Mesendoderm (in vitro differentiated cells): ENCODE measurements at regions not wholly inside any gene's neighbourhood (a gene's known extent, or its start where the extent isn't known, plus 50 kb on each side); places are given as distances from the start of the nearest gene placed in this dataset.

ENCODE experiments used
- DNase-seq: peaks from one replicate; pipeline ENCODE4 v3.0.0; 2013
- H2AK5ac ChIP-seq: 2 replicates; pipeline ENCODE4 v1.6.1; 2013; ENCODE audit warnings: low read length, inconsistent platforms
- H2BK120ac ChIP-seq: 2 replicates; pipeline ENCODE4 v1.6.1; 2013; ENCODE audit warnings: low read depth, mild to moderate bottlenecking, low read length, moderate library complexity, mixed read lengths
- H2BK15ac ChIP-seq: replicated peaks from 2 replicates; pipeline ENCODE4 v1.6.1; 2013; ENCODE audit warnings: low read depth, mild to moderate bottlenecking, moderate library complexity
- H2BK5ac ChIP-seq: 2 replicates; pipeline ENCODE4 v1.6.1; 2013; ENCODE audit warnings: low read length, inconsistent platforms
- H3K18ac ChIP-seq: 2 replicates; pipeline ENCODE4 v1.6.1; 2013; ENCODE audit warnings: mild to moderate bottlenecking, low read length, mixed read lengths
- H3K23ac ChIP-seq: one replicate; pipeline ENCODE4 v1.6.1; 2013; ENCODE audit warnings: low read length
- H3K27ac ChIP-seq: 2 replicates; pipeline ENCODE4 v1.5.1; 2013; ENCODE audit warnings: low read depth, mild to moderate bottlenecking, inconsistent platforms, low read length, moderate library complexity
- H3K27me3 ChIP-seq: 2 replicates; pipeline ENCODE4 v1.6.1; 2013; ENCODE audit warnings: low read length, control low read depth, mild to moderate bottlenecking, inconsistent platforms; ENCODE audit not compliant: insufficient read depth, poor library complexity
- H3K36me3 ChIP-seq: 2 replicates; pipeline ENCODE4 v1.6.1; 2013; ENCODE audit warnings: low read length, inconsistent platforms; ENCODE audit not compliant: control insufficient read depth, insufficient read depth
- H3K4ac ChIP-seq: one replicate; pipeline ENCODE4 v1.6.1; 2013; ENCODE audit warnings: low read depth, mild to moderate bottlenecking, low read length, moderate library complexity
- H3K4me1 ChIP-seq: 2 replicates; pipeline ENCODE4 v1.6.1; 2013; ENCODE audit warnings: low read depth, low read length, inconsistent platforms; ENCODE audit not compliant: control insufficient read depth
- H3K4me2 ChIP-seq: 2 replicates; pipeline ENCODE4 v1.6.1; 2013; ENCODE audit warnings: low read length
- H3K4me3 ChIP-seq: 2 replicates; pipeline ENCODE4 v1.5.1; 2013; ENCODE audit warnings: mild to moderate bottlenecking, low read length
- H3K56ac ChIP-seq: one replicate; pipeline ENCODE4 v1.6.1; 2013; ENCODE audit warnings: low read length
- H3K79me1 ChIP-seq: 2 replicates; pipeline ENCODE4 v1.6.1; 2013; ENCODE audit warnings: low read length, inconsistent platforms
- H3K79me2 ChIP-seq: 2 replicates; pipeline ENCODE4 v1.6.1; 2013; ENCODE audit warnings: mild to moderate bottlenecking, low read length; ENCODE audit not compliant: control insufficient read depth, insufficient read depth
- H3K9ac ChIP-seq: 2 replicates; pipeline ENCODE4 v1.6.1; 2013; ENCODE audit warnings: low read length, inconsistent platforms
- H4K5ac ChIP-seq: one replicate; pipeline ENCODE4 v1.6.1; 2013; ENCODE audit warnings: low read length
- H4K8ac ChIP-seq: one replicate; pipeline ENCODE4 v1.6.1; 2013; ENCODE audit warnings: low read depth, mild to moderate bottlenecking, control low read depth, low read length, moderate library complexity
- WGBS: extraction: QIAGEN DNeasy Blood & Tissue Kit; methylation state at CpG from one replicate; pipeline ENCODE4 v1.1.7; 2013; ENCODE audit warnings: low lambda C conversion rate, missing lambda C conversion rate; ENCODE audit not compliant: insufficient coverage; ENCODE audit errors: extremely low coverage; 5-methylcytosine and 5-hydroxymethylcytosine counted together

DNA sequence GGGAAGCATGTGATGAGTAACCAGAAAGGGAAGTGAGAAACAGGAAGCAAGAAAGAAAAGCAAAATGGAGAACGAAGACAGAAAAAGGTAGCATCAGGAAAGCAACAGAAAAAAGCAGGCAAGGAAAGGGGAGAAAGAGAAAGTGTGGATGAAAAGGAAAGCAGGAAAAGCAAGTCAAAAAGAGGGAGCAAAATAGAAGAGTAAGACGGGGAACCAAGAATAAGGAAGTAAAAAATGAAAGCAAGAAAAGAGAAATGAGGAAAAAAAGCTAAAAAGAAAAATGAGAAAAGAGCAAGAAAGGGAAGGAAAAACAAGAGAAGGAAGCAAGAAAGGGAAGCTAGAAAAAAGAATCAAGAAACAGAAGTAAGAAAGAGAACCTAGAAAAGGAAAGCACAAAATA lies 242.3 kb upstream of the NCKAP5 start:
- no peak overlapping the region for H4K5ac ChIP-seq
- no peak for DNase-seq
- no peaks in the 10 kb centered on the region for H3K27me3 ChIP-seq
- H2BK120ac ChIP-seq, result no peak overlapping the region
- H2BK5ac ChIP-seq, result no peak overlapping the region
- H3K23ac ChIP-seq, result no peak overlapping the region
- no peak overlapping the region for H3K9ac ChIP-seq
- H3K79me1 ChIP-seq, result no peaks in the 10 kb centered on the region
- no peak overlapping the region for H2BK15ac ChIP-seq
- H2AK5ac ChIP-seq, result no peak overlapping the region
- H3K4ac ChIP-seq, result no peak overlapping the region
- H3K4me1 ChIP-seq, result no peaks in the 10 kb centered on the region
- no peak overlapping the region for H4K8ac ChIP-seq
- no peak overlapping the region for H3K27ac ChIP-seq
- H3K56ac ChIP-seq, result no peak overlapping the region
- H3K4me2 ChIP-seq, result no peak overlapping the region
- H3K36me3 ChIP-seq, result no peaks in the 10 kb centered on the region
- WGBS, result no CpG with 5 or more reads among the region's 2 CpGs
- no peak overlapping the region for H3K4me3 ChIP-seq
- no peaks in the 10 kb centered on the region for H3K79me2 ChIP-seq
- no peak overlapping the region for H3K18ac ChIP-seq

DNA sequence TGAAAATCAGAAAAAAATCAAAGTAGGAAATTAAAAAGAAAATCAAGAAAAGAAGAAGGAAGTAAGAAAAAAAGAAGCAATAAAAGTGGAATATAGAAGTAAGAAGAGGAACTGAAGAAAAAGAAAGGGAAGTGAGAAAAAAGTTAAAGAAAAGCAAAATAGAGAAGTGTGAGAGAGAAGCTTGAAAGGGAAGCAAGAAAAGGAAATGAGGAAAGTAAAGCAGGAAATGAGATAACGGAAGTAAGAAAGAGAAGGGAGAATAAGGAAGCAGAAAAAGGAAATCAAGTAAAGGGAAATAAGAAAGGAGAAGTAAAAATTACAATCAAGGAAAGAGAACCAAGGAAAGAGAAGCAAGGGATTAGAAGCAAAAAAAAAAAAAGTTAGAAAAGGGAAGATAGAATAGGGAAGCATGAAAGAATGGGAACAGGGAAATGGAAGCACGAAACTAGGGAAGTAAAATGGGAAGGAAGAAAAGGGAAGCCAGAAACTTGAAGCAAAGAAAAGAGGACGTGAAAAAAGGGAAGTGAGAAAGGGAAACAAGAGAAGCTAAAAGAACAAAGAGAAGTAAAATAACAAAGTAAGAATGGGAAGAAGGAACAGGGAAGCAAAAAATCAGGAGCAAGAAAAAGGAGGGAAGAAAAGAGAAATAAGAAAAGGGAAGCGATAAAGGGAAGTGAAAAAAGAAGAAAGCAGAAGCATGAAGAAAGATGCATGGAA lies 243.3 kb upstream of the NCKAP5 start:
- Histone ChIP-seq H4K8ac (no peak overlapping the region), H3K27me3 (no peaks in the 10 kb centered on the region), H2BK5ac (no peak overlapping the region), H3K9ac (no peak overlapping the region), H3K18ac (no peak overlapping the region), H2AK5ac (no peak overlapping the region), H3K36me3 (no peaks in the 10 kb centered on the region), H3K4me3 (no peak overlapping the region), H3K4me1 (no peaks in the 10 kb centered on the region), H4K5ac (no peak overlapping the region), H3K79me1 (no peaks in the 10 kb centered on the region), H3K4ac (no peak overlapping the region), H3K23ac (no peak overlapping the region), H2BK120ac (no peak overlapping the region), H3K27ac (no peak overlapping the region), H2BK15ac (no peak overlapping the region), H3K56ac (no peak overlapping the region), H3K79me2 (no peaks in the 10 kb centered on the region), H3K4me2 (no peak overlapping the region)
- WGBS, result 100% methylated on average over 2 of the region's 4 CpGs
- DNase-seq, result no peak

DNA sequence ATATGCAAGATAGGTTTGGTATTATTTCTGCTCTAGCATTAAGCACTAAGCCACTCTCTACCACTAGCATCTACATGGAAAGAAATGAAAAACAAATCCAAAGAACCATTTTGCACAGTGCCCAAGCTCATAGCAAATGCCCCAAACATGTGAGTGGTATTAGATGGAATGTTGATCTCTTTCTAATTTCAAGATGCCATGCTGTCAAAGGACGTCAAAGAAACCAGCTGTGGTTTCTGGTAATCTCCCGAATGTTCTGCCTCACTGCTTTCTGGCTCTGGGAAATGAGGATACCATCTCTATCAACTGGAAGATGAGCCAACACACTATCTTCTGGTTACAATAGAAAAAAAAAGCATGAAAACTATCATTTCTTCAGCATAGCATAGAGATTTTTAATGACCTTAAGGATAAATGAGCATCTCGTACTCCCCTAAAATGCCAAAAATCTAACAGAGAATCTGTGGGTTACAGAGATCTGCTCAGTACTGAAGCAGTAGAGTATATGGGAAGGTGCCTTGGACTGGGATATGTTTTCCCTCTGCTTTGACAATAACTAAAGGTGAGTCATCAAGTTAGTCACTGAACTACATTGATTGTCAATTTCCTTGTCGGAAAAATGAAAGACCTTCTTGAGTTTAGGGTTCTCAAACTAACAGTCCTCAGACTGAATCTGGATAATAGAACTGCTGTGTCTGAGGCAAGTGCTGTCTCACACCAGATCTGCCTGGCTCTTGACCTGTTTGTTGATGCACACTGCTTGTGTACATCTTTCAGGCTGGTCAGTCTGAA lies 244.8 kb upstream of the NCKAP5 start:
- Histone ChIP-seq H3K4ac (no peak overlapping the region), H3K9ac (no peak overlapping the region), H3K23ac (no peak overlapping the region), H2AK5ac (no peak overlapping the region), H2BK120ac (no peak overlapping the region), H3K18ac (no peak overlapping the region), H3K4me1 (no peaks in the 10 kb centered on the region), H3K79me2 (no peaks in the 10 kb centered on the region), H2BK5ac (no peak overlapping the region), H3K79me1 (no peaks in the 10 kb centered on the region), H3K36me3 (no peaks in the 10 kb centered on the region), H3K4me2 (no peak overlapping the region), H3K27me3 (no peaks in the 10 kb centered on the region), H3K4me3 (no peak overlapping the region), H4K5ac (no peak overlapping the region), H3K27ac (no peak overlapping the region), H3K56ac (no peak overlapping the region), H4K8ac (no peak overlapping the region), H2BK15ac (no peak overlapping the region)
- no peak for DNase-seq
- no CpG with 5 or more reads among the region's 4 CpGs for WGBS

DNA sequence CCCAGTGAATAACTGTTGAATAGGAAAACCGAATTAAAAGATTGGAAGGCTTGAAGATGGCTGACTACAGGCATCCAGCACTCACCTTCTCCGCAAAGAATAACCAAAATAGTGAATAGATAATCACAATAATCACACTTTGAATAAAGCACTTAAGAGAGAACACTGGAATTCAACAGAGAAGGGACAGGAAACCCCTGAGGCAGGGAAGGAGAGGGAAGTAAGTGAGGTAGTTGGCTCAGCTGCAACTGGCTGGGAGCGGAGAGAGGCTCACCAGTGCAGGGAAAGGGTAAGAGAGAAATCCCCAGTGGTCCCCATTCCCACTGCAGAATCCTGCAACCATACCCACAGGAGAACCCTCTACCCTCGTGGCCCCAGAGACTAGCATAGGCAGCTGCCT lies 246.6 kb upstream of the NCKAP5 start:
- no peak overlapping the region for H2AK5ac ChIP-seq
- no peak overlapping the region for H3K4me3 ChIP-seq
- H3K79me1 ChIP-seq, result no peaks in the 10 kb centered on the region
- no peak overlapping the region for H4K5ac ChIP-seq
- no peak overlapping the region for H2BK15ac ChIP-seq
- DNase-seq, result no peak
- no peak overlapping the region for H3K56ac ChIP-seq
- H2BK120ac ChIP-seq, result no peak overlapping the region
- no peak overlapping the region for H3K18ac ChIP-seq
- no peaks in the 10 kb centered on the region for H3K36me3 ChIP-seq
- no peak overlapping the region for H3K23ac ChIP-seq
- H3K4me1 ChIP-seq, result no peaks in the 10 kb centered on the region
- H3K27ac ChIP-seq, result no peak overlapping the region
- H3K27me3 ChIP-seq, result no peaks in the 10 kb centered on the region
- no peak overlapping the region for H3K4ac ChIP-seq
- H3K79me2 ChIP-seq, result no peaks in the 10 kb centered on the region
- no peak overlapping the region for H4K8ac ChIP-seq
- no CpG with 5 or more reads among the region's 4 CpGs for WGBS
- H2BK5ac ChIP-seq, result no peak overlapping the region
- no peak overlapping the region for H3K9ac ChIP-seq
- H3K4me2 ChIP-seq, result no peak overlapping the region

DNA sequence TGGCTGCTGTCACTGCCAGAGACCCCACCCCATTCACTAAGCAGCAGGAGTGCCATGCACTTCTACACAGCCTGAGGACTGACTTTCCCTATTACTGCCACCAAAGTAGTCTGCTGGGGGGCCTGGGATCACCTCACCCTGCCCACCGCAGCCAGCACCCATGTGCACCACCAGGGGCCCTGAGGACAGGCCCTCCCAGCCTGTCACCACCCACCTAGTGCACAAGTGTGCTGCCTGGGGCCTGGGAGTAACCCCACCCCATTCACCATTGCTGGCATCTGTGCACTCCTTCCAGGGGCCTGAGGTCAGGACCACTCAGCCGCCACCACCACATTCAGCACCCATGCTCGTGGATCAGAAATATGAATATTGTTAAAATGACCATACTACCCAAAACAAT lies 247.8 kb upstream of the NCKAP5 start:
- H3K4me2 ChIP-seq, result no peak overlapping the region
- H2BK5ac ChIP-seq, result no peak overlapping the region

More for the DNA sequence above, 247.8 kb upstream of the NCKAP5 start:
- Histone ChIP-seq H4K8ac (no peak overlapping the region), H3K27ac (no peak overlapping the region), H3K9ac (no peak overlapping the region), H3K56ac (no peak overlapping the region), H3K4ac (no peak overlapping the region), H2BK15ac (no peak overlapping the region), H2BK120ac (no peak overlapping the region), H3K79me1 (no peaks in the 10 kb centered on the region), H3K23ac (no peak overlapping the region), H4K5ac (no peak overlapping the region), H3K27me3 (no peaks in the 10 kb centered on the region), H3K18ac (no peak overlapping the region), H3K79me2 (no peaks in the 10 kb centered on the region), H3K36me3 (no peaks in the 10 kb centered on the region), H3K4me3 (no peak overlapping the region), H2AK5ac (no peak overlapping the region), H3K4me1 (no peaks in the 10 kb centered on the region)
- no peak for DNase-seq
- WGBS, result no CpG with 5 or more reads among the region's 3 CpGs
